Central memory CD8-positive, alpha-beta T cell (primary cell): ENCODE measurements at regions not wholly inside any gene's neighbourhood (a gene's known extent, or its start where the extent isn't known, plus 50 kb on each side); places are given as distances from the start of the nearest gene placed in this dataset.
"Not testable (repeated sequence)": the region's sequence is repeated elsewhere in the genome, so short reads cannot be mapped to it uniquely, and the experiment has no call there.

ENCODE experiments used
- ATAC-seq: fragments of 150-1000 bp; cut with Tn5 transposase; replicated peaks from 2 replicates; pipeline ENCODE4 v1.10.0; 2022; ENCODE audit warnings: mild to moderate bottlenecking, moderate FRiP score, moderate number of reproducible peaks; ENCODE audit not compliant: poor library complexity, severe bottlenecking; ENCODE audit errors: extremely low read depth
- DNase-seq, 2 donors: peaks; one replicate each; pipeline ENCODE4 v3.0.0; 2021; ENCODE audit warnings: low spot score in 2 of 2
- H3K27ac Mint-ChIP-seq: one replicate; pipeline ENCODE4 v1.8.0; 2022; ENCODE audit warnings: low read depth, mild to moderate bottlenecking, moderate library complexity, mixed read lengths
- H3K27me3 Mint-ChIP-seq: one replicate; pipeline ENCODE4 v1.8.0; 2022; ENCODE audit warnings: mixed read lengths
- H3K36me3 Mint-ChIP-seq: one replicate; pipeline ENCODE4 v1.8.0; 2022; ENCODE audit warnings: mild to moderate bottlenecking, moderate library complexity, mixed read lengths; ENCODE audit not compliant: insufficient read depth
- H3K4me1 Mint-ChIP-seq: one replicate; pipeline ENCODE4 v1.8.0; 2022; ENCODE audit warnings: mixed read lengths
- H3K4me3 Mint-ChIP-seq: one replicate; pipeline ENCODE4 v1.8.0; 2022; ENCODE audit warnings: mild to moderate bottlenecking, moderate library complexity, mixed read lengths
- H3K9me3 Mint-ChIP-seq: one replicate; pipeline ENCODE4 v1.8.0; 2022; ENCODE audit warnings: mixed read lengths

GRCh38 chr12:114174326-114174725, 208.2 kb upstream of the RBM19 start:
- no peak overlapping the region for H3K4me3 Mint-ChIP-seq
- no peak overlapping the region for H3K27ac Mint-ChIP-seq
- H3K27me3 Mint-ChIP-seq: no peaks in the 10 kb centered on the region
- H3K4me1 Mint-ChIP-seq: no peaks in the 10 kb centered on the region
- no peak for ATAC-seq
- no peaks in the 10 kb centered on the region for H3K9me3 Mint-ChIP-seq
- no peaks in the 10 kb centered on the region for H3K36me3 Mint-ChIP-seq
- DNase-seq: no peak

- no peaks in the 10 kb centered on the region for H3K36me3 Mint-ChIP-seq
- no peak overlapping the region for H3K27ac Mint-ChIP-seq
- no peak for DNase-seq
- H3K4me3 Mint-ChIP-seq: no peak overlapping the region
- no peaks in the 10 kb centered on the region for H3K27me3 Mint-ChIP-seq
- no peaks in the 10 kb centered on the region for H3K9me3 Mint-ChIP-seq
- no peak for ATAC-seq
- H3K4me1 Mint-ChIP-seq: no peaks in the 10 kb centered on the region
These were observed 206.0 kb upstream of the RBM19 start for GRCh38 chr12:114172135-114172534.

GRCh38 chr12:114168061-114168460, 201.9 kb upstream of the RBM19 start:
- H3K4me3 Mint-ChIP-seq: no peak overlapping the region
- no peak overlapping the region for H3K27ac Mint-ChIP-seq
- no peaks in the 10 kb centered on the region for H3K27me3 Mint-ChIP-seq
- DNase-seq (no peak), ATAC-seq (no peak)
- no peaks in the 10 kb centered on the region for H3K4me1 Mint-ChIP-seq
- H3K9me3 Mint-ChIP-seq: no peaks in the 10 kb centered on the region
- H3K36me3 Mint-ChIP-seq: no peaks in the 10 kb centered on the region

- no peak overlapping the region for H3K27ac Mint-ChIP-seq
- no peaks in the 10 kb centered on the region for H3K4me1 Mint-ChIP-seq
- H3K4me3 Mint-ChIP-seq: no peak overlapping the region
- no peaks in the 10 kb centered on the region for H3K27me3 Mint-ChIP-seq
- H3K36me3 Mint-ChIP-seq: no peaks in the 10 kb centered on the region
- no peaks in the 10 kb centered on the region for H3K9me3 Mint-ChIP-seq
- DNase-seq (no peak), ATAC-seq (no peak)
These were observed 201.3 kb upstream of the RBM19 start for GRCh38 chr12:114167431-114167830.

- Mint-ChIP-seq H3K27me3 (no peaks in the 10 kb centered on the region), H3K4me3 (no peak overlapping the region), H3K4me1 (no peaks in the 10 kb centered on the region), H3K27ac (no peak overlapping the region), H3K36me3 (no peaks in the 10 kb centered on the region), H3K9me3 (no peaks in the 10 kb centered on the region)
- no peak for DNase-seq
- no peak for ATAC-seq
These were observed 200.2 kb upstream of the RBM19 start for GRCh38 chr12:114166362-114166761.

GRCh38 chr12:114165921-114166320, 199.8 kb upstream of the RBM19 start:
- Mint-ChIP-seq H3K27ac (no peak overlapping the region), H3K4me3 (no peak overlapping the region), H3K4me1 (no peaks in the 10 kb centered on the region), H3K9me3 (no peaks in the 10 kb centered on the region), H3K27me3 (no peaks in the 10 kb centered on the region), H3K36me3 (no peaks in the 10 kb centered on the region)
- no peak for DNase-seq
- ATAC-seq: no peak

- no peak overlapping the region for H3K4me3 Mint-ChIP-seq
- no peaks in the 10 kb centered on the region for H3K36me3 Mint-ChIP-seq
- H3K27ac Mint-ChIP-seq: no peak overlapping the region
- DNase-seq: no peak
- no peaks in the 10 kb centered on the region for H3K9me3 Mint-ChIP-seq
- H3K4me1 Mint-ChIP-seq: no peaks in the 10 kb centered on the region
- ATAC-seq: no peak
- H3K27me3 Mint-ChIP-seq: no peaks in the 10 kb centered on the region
These were observed 198.2 kb upstream of the RBM19 start for GRCh38 chr12:114164351-114164750.

GRCh38 chr12:114163771-114164170, 197.6 kb upstream of the RBM19 start:
- Mint-ChIP-seq H3K27ac (no peak overlapping the region), H3K4me3 (no peak overlapping the region), H3K27me3 (no peaks in the 10 kb centered on the region), H3K36me3 (no peaks in the 10 kb centered on the region), H3K9me3 (peaks cover 2% of the 10 kb centered on the region), H3K4me1 (no peaks in the 10 kb centered on the region)
- ATAC-seq: no peak
- no peak for DNase-seq

GRCh38 chr12:114160445-114160844, 194.3 kb upstream of the RBM19 start:
- Mint-ChIP-seq H3K27me3 (no peaks in the 10 kb centered on the region), H3K36me3 (no peaks in the 10 kb centered on the region), H3K27ac (no peak overlapping the region), H3K9me3 (peaks cover 4% of the 10 kb centered on the region), H3K4me3 (no peak overlapping the region), H3K4me1 (no peaks in the 10 kb centered on the region)
- ATAC-seq (no peak), DNase-seq (no peak)

GRCh38 chr12:114152890-114153289, 186.8 kb upstream of the RBM19 start:
- DNase-seq: no peak
- Mint-ChIP-seq H3K4me3 (no peak overlapping the region), H3K36me3 (peaks cover 2% of the 10 kb centered on the region), H3K27ac (no peak overlapping the region), H3K9me3 (no peaks in the 10 kb centered on the region), H3K4me1 (no peaks in the 10 kb centered on the region), H3K27me3 (peaks cover 9% of the 10 kb centered on the region)
- no peak for ATAC-seq

GRCh38 chr12:114152066-114152465, 185.9 kb upstream of the RBM19 start:
- no peaks in the 10 kb centered on the region for H3K4me1 Mint-ChIP-seq
- H3K27me3 Mint-ChIP-seq: peaks cover 9% of the 10 kb centered on the region
- no peaks in the 10 kb centered on the region for H3K9me3 Mint-ChIP-seq

GRCh38 chr12:114150584-114150983, 184.5 kb upstream of the RBM19 start:
- ATAC-seq, H3K36me3 Mint-ChIP-seq, DNase-seq, H3K4me3 Mint-ChIP-seq, H3K27ac Mint-ChIP-seq, H3K27me3 Mint-ChIP-seq, H3K4me1 Mint-ChIP-seq, H3K9me3 Mint-ChIP-seq: not testable (repeated sequence)

More at GRCh38 chr12:114152066-114152465, 185.9 kb upstream of the RBM19 start:
- no peak for DNase-seq
- Mint-ChIP-seq H3K27ac (no peak overlapping the region), H3K36me3 (peaks cover 2% of the 10 kb centered on the region), H3K4me3 (no peak overlapping the region)
- ATAC-seq: no peak

GRCh38 chr12:114141921-114142564, 175.9 kb upstream of the RBM19 start:
- no peaks in the 10 kb centered on the region for H3K9me3 Mint-ChIP-seq
- no peak for ATAC-seq
- peaks cover 10% of the 10 kb centered on the region for H3K27me3 Mint-ChIP-seq
- H3K4me3 Mint-ChIP-seq: no peak overlapping the region
- H3K36me3 Mint-ChIP-seq: no peaks in the 10 kb centered on the region
- no peaks in the 10 kb centered on the region for H3K4me1 Mint-ChIP-seq
- H3K27ac Mint-ChIP-seq: no peak overlapping the region
- DNase-seq: no peak
